KMS-11 (cell line): ENCODE measurements at regions not wholly inside any gene's neighbourhood (a gene's known extent, or its start where the extent isn't known, plus 50 kb on each side); places are given as distances from the start of the nearest gene placed in this dataset.

Experiments used
- H2AFZ ChIP-seq: fragments of 200-600 bp; sonication (generic); 2 replicates; pipeline ENCODE4 v1.6.1; 2016; ENCODE audit warnings: antibody characterized with exemption, mixed run types, low read depth
- H3K27ac ChIP-seq: fragments of 200-600 bp; sonication (generic); 2 replicates; pipeline ENCODE4 v1.6.1; 2016; ENCODE audit warnings: mild to moderate bottlenecking, mixed run types
- H3K27me3 ChIP-seq: fragments of 200-600 bp; sonication (generic); 2 replicates; pipeline ENCODE4 v1.6.1; 2017; ENCODE audit warnings: mild to moderate bottlenecking, low read depth, mixed run types, moderate library complexity; ENCODE audit not compliant: insufficient read depth
- H3K36me3 ChIP-seq: fragments of 200-600 bp; sonication (generic); 2 replicates; pipeline ENCODE4 v1.6.1; 2017; ENCODE audit warnings: mild to moderate bottlenecking, mixed run types; ENCODE audit not compliant: insufficient read depth
- H3K4me1 ChIP-seq: fragments of 200-600 bp; sonication (generic); 2 replicates; pipeline ENCODE4 v1.6.1; 2016; ENCODE audit warnings: mild to moderate bottlenecking, low read depth, mixed run types; ENCODE audit not compliant: poor library complexity, severe bottlenecking
- H3K4me2 ChIP-seq: fragments of 200-600 bp; sonication (generic); 2 replicates; pipeline ENCODE4 v1.7.0; 2016; ENCODE audit warnings: mild to moderate bottlenecking, mixed run types
- H3K4me3 ChIP-seq: fragments of 200-600 bp; sonication (generic); IDR thresholded peaks from 2 replicates; pipeline ENCODE4 v1.6.1; 2017; ENCODE audit warnings: low read depth, low read length, mixed read lengths; ENCODE audit not compliant: insufficient read depth
- H3K79me2 ChIP-seq: fragments of 200-600 bp; sonication (generic); 2 replicates; pipeline ENCODE4 v1.6.1; 2016; ENCODE audit warnings: low read depth, mixed run types; ENCODE audit not compliant: insufficient read depth
- H3K9ac ChIP-seq: fragments of 200-600 bp; sonication (generic); 2 replicates; pipeline ENCODE4 v1.6.1; 2016; ENCODE audit warnings: mild to moderate bottlenecking, mixed run types
- H4K20me1 ChIP-seq: fragments of 200-600 bp; sonication (generic); 2 replicates; pipeline ENCODE4 v1.6.1; 2016; ENCODE audit warnings: mild to moderate bottlenecking, mixed run types; ENCODE audit not compliant: insufficient read depth
- CTCF ChIP-seq: fragments of 200-600 bp; sonication (generic); conservative IDR thresholded peaks from 2 replicates; pipeline ENCODE4 v1.6.1; 2017; ENCODE audit warnings: low read depth, mild to moderate bottlenecking, antibody characterized with exemption, low read length, moderate library complexity, mixed read lengths

- no peak overlapping the region for H3K4me3 ChIP-seq
- H3K36me3 ChIP-seq = no peaks in the 10 kb centered on the region
- TF ChIP-seq CTCF = no peak
- no peaks in the 10 kb centered on the region for H3K79me2 ChIP-seq
- H4K20me1 ChIP-seq = no peaks in the 10 kb centered on the region
- no peak overlapping the region for H2AFZ ChIP-seq
- H3K27me3 ChIP-seq = no peaks in the 10 kb centered on the region
- no peak overlapping the region for H3K4me2 ChIP-seq
- H3K9ac ChIP-seq = no peak overlapping the region
- no peaks in the 10 kb centered on the region for H3K4me1 ChIP-seq
- H3K27ac ChIP-seq = no peak overlapping the region
Measured at GRCh38 chr6:140970485-140970884, 1162.2 kb upstream of the GJE1 start.

GRCh38 chr6:140968062-140968461, 1164.7 kb upstream of the GJE1 start:
- no peak overlapping the region for H3K9ac ChIP-seq
- no peak overlapping the region for H3K4me3 ChIP-seq
- H3K27ac ChIP-seq = no peak overlapping the region
- H2AFZ ChIP-seq = no peak overlapping the region
- H3K27me3 ChIP-seq = no peaks in the 10 kb centered on the region
- no peaks in the 10 kb centered on the region for H3K36me3 ChIP-seq
- H3K4me1 ChIP-seq = no peaks in the 10 kb centered on the region
- no peak for TF ChIP-seq CTCF
- H3K79me2 ChIP-seq = no peaks in the 10 kb centered on the region
- no peaks in the 10 kb centered on the region for H4K20me1 ChIP-seq
- no peak overlapping the region for H3K4me2 ChIP-seq

- no peak overlapping the region for H3K9ac ChIP-seq
- no peak overlapping the region for H3K4me3 ChIP-seq
- H3K79me2 ChIP-seq = no peaks in the 10 kb centered on the region
- TF ChIP-seq CTCF = no peak
- H3K27ac ChIP-seq = no peak overlapping the region
- H4K20me1 ChIP-seq = no peaks in the 10 kb centered on the region
- H3K36me3 ChIP-seq = no peaks in the 10 kb centered on the region
- no peak overlapping the region for H2AFZ ChIP-seq
- H3K4me2 ChIP-seq = no peak overlapping the region
- no peaks in the 10 kb centered on the region for H3K27me3 ChIP-seq
- no peaks in the 10 kb centered on the region for H3K4me1 ChIP-seq
Measured at GRCh38 chr6:140966676-140967075, 1166.0 kb upstream of the GJE1 start.

GRCh38 chr6:140960566-140960965, 1172.2 kb upstream of the GJE1 start:
- Histone ChIP-seq H3K27ac (no peak overlapping the region), H3K9ac (no peak overlapping the region), H3K27me3 (no peaks in the 10 kb centered on the region), H4K20me1 (no peaks in the 10 kb centered on the region), H2AFZ (no peak overlapping the region), H3K4me2 (no peak overlapping the region), H3K79me2 (no peaks in the 10 kb centered on the region), H3K4me3 (no peak overlapping the region), H3K36me3 (no peaks in the 10 kb centered on the region), H3K4me1 (no peaks in the 10 kb centered on the region)
- no peak for TF ChIP-seq CTCF

- no peaks in the 10 kb centered on the region for H4K20me1 ChIP-seq
- no peak overlapping the region for H3K27ac ChIP-seq
- H3K36me3 ChIP-seq = no peaks in the 10 kb centered on the region
- no peak overlapping the region for H2AFZ ChIP-seq
- H3K4me2 ChIP-seq = no peak overlapping the region
- H3K27me3 ChIP-seq = no peaks in the 10 kb centered on the region
- H3K4me1 ChIP-seq = no peaks in the 10 kb centered on the region
- H3K4me3 ChIP-seq = no peak overlapping the region
- TF ChIP-seq CTCF = no peak
- no peaks in the 10 kb centered on the region for H3K79me2 ChIP-seq
- H3K9ac ChIP-seq = no peak overlapping the region
Measured at GRCh38 chr6:140957386-140957785, 1175.3 kb upstream of the GJE1 start.
